ENCODE measurements at regions not wholly inside any gene's neighbourhood (a gene's known extent, or its start where the extent isn't known, plus 50 kb on each side); places are given as distances from the start of the nearest gene placed in this dataset.

DNA sequence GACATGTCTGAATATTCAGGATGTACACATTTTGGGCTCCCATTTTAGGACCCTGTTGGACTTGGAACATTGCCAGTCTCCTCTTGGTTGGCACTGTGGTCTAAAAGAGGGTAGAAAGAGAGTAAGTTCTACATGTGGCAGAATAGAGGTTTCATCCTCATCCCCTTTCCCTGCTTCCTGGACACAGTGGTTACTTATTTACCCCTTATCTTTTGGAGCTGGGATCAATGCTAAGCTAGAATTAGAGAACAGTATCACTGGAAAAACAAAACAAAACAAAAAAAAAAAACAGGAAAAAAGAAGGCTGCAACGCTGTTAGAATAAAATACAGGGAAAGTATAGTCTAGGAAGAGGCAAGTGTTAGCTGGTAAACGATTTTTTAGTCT lies 790.6 kb downstream of the MAFB start:
- Histone ChIP-seq H3K36me3 (ENCODE audit: control insufficient read depth, insufficient read depth, low read length) (no peaks in the 10 kb centered on the region), H3K4me3 (ENCODE audit: low read depth, low read length) (no peak overlapping the region), H3K27me3 (ENCODE audit: control insufficient read depth, insufficient read depth, low read length) (no peaks in the 10 kb centered on the region)
- no peak for DNase-seq (ENCODE audit: low read depth)
- TF ChIP-seq, protein P1, sequence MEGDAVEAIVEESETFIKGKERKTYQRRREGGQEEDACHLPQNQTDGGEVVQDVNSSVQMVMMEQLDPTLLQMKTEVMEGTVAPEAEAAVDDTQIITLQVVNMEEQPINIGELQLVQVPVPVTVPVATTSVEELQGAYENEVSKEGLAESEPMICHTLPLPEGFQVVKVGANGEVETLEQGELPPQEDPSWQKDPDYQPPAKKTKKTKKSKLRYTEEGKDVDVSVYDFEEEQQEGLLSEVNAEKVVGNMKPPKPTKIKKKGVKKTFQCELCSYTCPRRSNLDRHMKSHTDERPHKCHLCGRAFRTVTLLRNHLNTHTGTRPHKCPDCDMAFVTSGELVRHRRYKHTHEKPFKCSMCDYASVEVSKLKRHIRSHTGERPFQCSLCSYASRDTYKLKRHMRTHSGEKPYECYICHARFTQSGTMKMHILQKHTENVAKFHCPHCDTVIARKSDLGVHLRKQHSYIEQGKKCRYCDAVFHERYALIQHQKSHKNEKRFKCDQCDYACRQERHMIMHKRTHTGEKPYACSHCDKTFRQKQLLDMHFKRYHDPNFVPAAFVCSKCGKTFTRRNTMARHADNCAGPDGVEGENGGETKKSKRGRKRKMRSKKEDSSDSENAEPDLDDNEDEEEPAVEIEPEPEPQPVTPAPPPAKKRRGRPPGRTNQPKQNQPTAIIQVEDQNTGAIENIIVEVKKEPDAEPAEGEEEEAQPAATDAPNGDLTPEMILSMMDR (IDR thresholded peaks at IDR 0.05; ENCODE audit: insufficient read depth, low read length, poor library complexity, severe bottlenecking) = no peak

DNA sequence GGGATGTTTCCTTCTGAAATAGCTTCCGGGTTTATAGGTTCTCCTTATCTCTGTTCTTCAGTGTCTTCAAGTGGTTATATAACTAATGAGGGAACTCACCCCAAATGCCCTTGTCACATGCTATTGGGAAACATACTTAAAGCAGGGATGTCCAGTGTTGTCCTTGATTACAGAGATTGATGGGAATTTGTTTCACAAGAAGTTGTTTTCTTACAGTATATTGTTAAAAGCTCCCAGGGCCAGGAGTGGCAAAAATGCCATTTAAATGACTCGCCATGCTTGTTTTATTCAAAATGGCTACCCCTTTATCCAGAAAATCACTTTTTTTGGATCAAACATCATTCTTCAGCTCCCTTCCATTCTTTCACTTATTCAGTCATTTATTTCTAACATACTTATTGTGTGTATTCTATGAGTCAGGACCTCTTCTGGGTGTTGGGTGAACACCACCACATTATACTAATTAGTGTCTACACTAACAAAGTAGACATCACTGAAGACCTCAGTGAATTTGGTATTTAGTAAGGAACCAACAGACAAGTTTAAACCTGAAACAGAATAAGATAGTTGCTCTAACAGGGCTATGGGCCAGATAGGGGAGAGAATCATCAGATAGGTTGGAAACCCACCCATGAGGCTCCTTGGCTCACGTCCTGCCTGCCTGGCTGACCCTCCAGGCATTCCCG lies 791.1 kb downstream of the MAFB start:
- TF ChIP-seq, protein P1 (IDR thresholded peaks at IDR 0.05; ENCODE audit: insufficient read depth, low read length, poor library complexity, severe bottlenecking) = no peak
- no peaks in the 10 kb centered on the region for H3K27me3 ChIP-seq (ENCODE audit: control insufficient read depth, insufficient read depth, low read length)
- H3K36me3 ChIP-seq (ENCODE audit: control insufficient read depth, insufficient read depth, low read length) = no peaks in the 10 kb centered on the region
- no peak for DNase-seq (ENCODE audit: low read depth)
- no peak overlapping the region for H3K4me3 ChIP-seq (ENCODE audit: low read depth, low read length)

DNA sequence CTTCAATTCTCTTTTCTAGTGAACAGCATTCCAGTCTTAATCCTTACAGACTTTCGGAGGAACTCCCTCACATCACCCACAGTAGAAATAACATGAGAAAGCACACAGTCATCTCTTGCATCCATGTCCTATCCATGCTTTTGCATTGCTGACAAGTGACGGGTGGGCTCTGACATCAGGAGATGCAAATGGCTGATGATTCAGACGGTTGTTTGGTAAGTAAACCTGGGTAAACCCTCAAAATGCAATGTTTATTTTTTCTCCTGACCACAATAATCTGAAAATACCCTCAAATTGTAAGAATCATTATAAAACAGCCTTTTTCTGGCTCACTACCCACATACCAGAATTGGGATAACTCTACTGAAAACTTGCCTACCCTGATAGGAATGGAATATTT lies 792.0 kb downstream of the MAFB start:
- TF ChIP-seq, protein P1 (IDR thresholded peaks at IDR 0.05; ENCODE audit: insufficient read depth, low read length, poor library complexity, severe bottlenecking) = no peak
- H3K36me3 ChIP-seq (ENCODE audit: control insufficient read depth, insufficient read depth, low read length) = no peaks in the 10 kb centered on the region
- DNase-seq (ENCODE audit: low read depth) = peak; percentile 47
- H3K4me3 ChIP-seq (ENCODE audit: low read depth, low read length) = no peak overlapping the region
- H3K27me3 ChIP-seq (ENCODE audit: control insufficient read depth, insufficient read depth, low read length) = no peaks in the 10 kb centered on the region

- H3K4me3 ChIP-seq (ENCODE audit: low read depth, low read length) = no peak overlapping the region
- DNase-seq (ENCODE audit: low read depth) = no peak
- TF ChIP-seq, protein P1 (IDR thresholded peaks at IDR 0.05; ENCODE audit: insufficient read depth, low read length, poor library complexity, severe bottlenecking) = no peak
- no peaks in the 10 kb centered on the region for H3K36me3 ChIP-seq (ENCODE audit: control insufficient read depth, insufficient read depth, low read length)
- no peaks in the 10 kb centered on the region for H3K27me3 ChIP-seq (ENCODE audit: control insufficient read depth, insufficient read depth, low read length)
Observed at GRCh38 chr20:39894067-39894466, 795.0 kb downstream of the MAFB start.

- no peak for DNase-seq (ENCODE audit: low read depth)
Observed at GRCh38 chr20:39893003-39893685, 795.9 kb downstream of the MAFB start.

More at GRCh38 chr20:39893003-39893685, 795.9 kb downstream of the MAFB start:
- TF ChIP-seq, protein P1 (IDR thresholded peaks at IDR 0.05; ENCODE audit: insufficient read depth, low read length, poor library complexity, severe bottlenecking) = no peak
- H3K27me3 ChIP-seq (ENCODE audit: control insufficient read depth, insufficient read depth, low read length) = no peaks in the 10 kb centered on the region
- H3K36me3 ChIP-seq (ENCODE audit: control insufficient read depth, insufficient read depth, low read length) = no peaks in the 10 kb centered on the region
- H3K4me3 ChIP-seq (ENCODE audit: low read depth, low read length) = no peak overlapping the region

All from kidney epithelial cell (primary cell).